PC-9 (cell line): ENCODE measurements at regions not wholly inside any gene's neighbourhood (a gene's known extent, or its start where the extent isn't known, plus 50 kb on each side); places are given as distances from the start of the nearest gene placed in this dataset.

ENCODE experiments used
- BruUV-seq: library from RNA; stranded (reverse); fragments of 400-500 nt; replicated peaks from 2 replicates; lab custom pipeline; 2021; lab: Mats Ljungman, UMichigan
- CTCF ChIA-PET: fragments of 300-600 bp; sonication (Branson Sonifier 250); formaldehyde crosslinking; loops from one replicate; lab custom pipeline; 2022; ENCODE audit warnings: antibody characterized with exemption; lab: Charles Lee
- POLR2A ChIA-PET: fragments of 300-600 bp; sonication (Branson Sonifier 250); formaldehyde crosslinking; loops from one replicate; lab custom pipeline; 2022; ENCODE audit warnings: antibody characterized with exemption; ENCODE audit not compliant: unreplicated experiment; lab: Charles Lee
- DNase-seq, 2 experiments: peaks; one replicate each; pipeline versions ENCODE4 v3.0.0 to v3.0.0-alpha.2; 2015 to 2022; ENCODE audit warnings: mixed read lengths in 1 of 2
- H2AFZ ChIP-seq: fragments of 200-600 bp; sonication (generic); 2 replicates; pipeline ENCODE4 v1.8.1; 2017; ENCODE audit warnings: antibody characterized with exemption
- H3F3A ChIP-seq: fragments of 200-600 bp; sonication (generic); 2 replicates; pipeline ENCODE4 v1.8.1; 2017; ENCODE audit warnings: antibody characterized with exemption, mild to moderate bottlenecking, low read depth; ENCODE audit not compliant: insufficient read depth
- H3K27ac ChIP-seq: fragments of 200-600 bp; sonication (generic); 2 replicates; pipeline ENCODE4 v1.6.1; 2016; ENCODE audit warnings: mixed run types
- H3K27me3 ChIP-seq: fragments of 200-600 bp; sonication (generic); 2 replicates; pipeline ENCODE4 v1.6.1; 2016; ENCODE audit warnings: low read depth, mixed run types; ENCODE audit not compliant: insufficient read depth
- H3K36me3 ChIP-seq: fragments of 200-600 bp; sonication (generic); 2 replicates; pipeline ENCODE4 v1.6.1; 2016; ENCODE audit warnings: low read depth, mixed run types
- H3K4me1 ChIP-seq: fragments of 200-600 bp; sonication (generic); replicated peaks from 2 replicates; pipeline ENCODE4 v1.6.1; 2016; ENCODE audit warnings: mixed run types; ENCODE audit not compliant: insufficient read depth
- H3K4me2 ChIP-seq: fragments of 200-600 bp; sonication (generic); 2 replicates; pipeline ENCODE4 v1.6.1; 2017; ENCODE audit warnings: mixed run types
- H3K4me3 ChIP-seq: fragments of 200-600 bp; sonication (generic); 2 replicates; pipeline ENCODE4 v1.6.1; 2016; ENCODE audit warnings: mixed run types
- H3K79me2 ChIP-seq: fragments of 200-600 bp; sonication (generic); 2 replicates; pipeline ENCODE4 v1.6.1; 2017; ENCODE audit warnings: low read depth, mixed run types
- H3K9me2 ChIP-seq: fragments of 200-600 bp; sonication (generic); 2 replicates; pipeline ENCODE4 v1.8.1; 2017; ENCODE audit warnings: mild to moderate bottlenecking; ENCODE audit not compliant: insufficient read depth
- H3K9me3 ChIP-seq: fragments of 200-600 bp; sonication (generic); 2 replicates; pipeline ENCODE4 v1.8.1; 2016; ENCODE audit warnings: low read depth; ENCODE audit not compliant: insufficient read depth
- H4K20me1 ChIP-seq: fragments of 200-600 bp; sonication (generic); 2 replicates; pipeline ENCODE4 v1.8.1; 2017; ENCODE audit not compliant: insufficient read depth
- CTCF ChIP-seq: fragments of 200-600 bp; sonication (generic); conservative IDR thresholded peaks from 2 replicates; pipeline ENCODE4 v1.6.1; 2017; ENCODE audit warnings: mixed run types, antibody characterized with exemption, mild to moderate bottlenecking, moderate library complexity
- EZH2 ChIP-seq: fragments of 200-600 bp; sonication (generic); IDR thresholded peaks from 2 replicates; pipeline ENCODE4 v1.8.0; 2017; ENCODE audit warnings: antibody characterized with exemption, low read depth
- intact Hi-C: fragments of 100-400 bp; cut with micrococcal nuclease; formaldehyde crosslinking; loops from one replicate; pipeline ENCODE4 v1.10.0; 2022; ENCODE audit not compliant: unreplicated experiment

- no peaks in the 10 kb centered on the region for H3K27me3 ChIP-seq
- intact Hi-C loops: no loop called here
- no peak overlapping the region for H3K27ac ChIP-seq
- ChIA-PET POLR2A (no interaction called here), CTCF (no interaction called here)
- no peaks in the 10 kb centered on the region for H3K9me2 ChIP-seq
- no peak overlapping the region for H3K4me2 ChIP-seq
- no peaks in the 10 kb centered on the region for H3K79me2 ChIP-seq
- no TSS peak for BruUV-seq
- H4K20me1 ChIP-seq: no peaks in the 10 kb centered on the region
- no peak overlapping the region for H2AFZ ChIP-seq
- H3K36me3 ChIP-seq: no peaks in the 10 kb centered on the region
- no peaks in the 10 kb centered on the region for H3F3A ChIP-seq
- H3K9me3 ChIP-seq: no peaks in the 10 kb centered on the region
- no peak for TF ChIP-seq EZH2
- no peak for TF ChIP-seq CTCF
- DNase-seq: no peak
- peaks cover 10% of the 10 kb centered on the region; the same call in 1 of the 2 replicates for H3K4me1 ChIP-seq
- H3K4me3 ChIP-seq: no peak overlapping the region
These were observed 103.5 kb upstream of the BMAL1 start for GRCh38 chr11:13174090-13174489.

- no TSS peak for BruUV-seq
- Histone ChIP-seq H2AFZ (no peak overlapping the region), H3F3A (peaks cover 11% of the 10 kb centered on the region; the same call in 1 of the 2 replicates), H3K9me3 (peaks cover 3% of the 10 kb centered on the region; the same call in 1 of the 2 replicates), H3K4me1 (peaks cover 12% of the 10 kb centered on the region; the same call in 1 of the 2 replicates), H3K36me3 (no peaks in the 10 kb centered on the region), H3K9me2 (no peaks in the 10 kb centered on the region), H3K4me3 (peak overlapping the region; percentile 39; the same call in 1 of the 2 replicates), H4K20me1 (no peaks in the 10 kb centered on the region), H3K27ac (peak overlapping the region; percentile 42), H3K79me2 (no peaks in the 10 kb centered on the region), H3K4me2 (peak overlapping the region; percentile 69), H3K27me3 (no peaks in the 10 kb centered on the region)
- ChIA-PET CTCF (no interaction called here), POLR2A (no interaction called here)
- peak; percentile 22 to 66 for DNase-seq
- TF ChIP-seq CTCF (peak; percentile 56), EZH2 (no peak)
- intact Hi-C loops: loop anchor here (1.0 kb wide), 3 partner anchors 24 to 219 kb away; no protein-coding TSS in a partner anchor
These were observed 94.3 kb upstream of the BMAL1 start for GRCh38 chr11:13183094-13183825.

GRCh38 chr11:13183826-13184196 is 93.8 kb upstream of the BMAL1 start:
- no TSS peak for BruUV-seq

More at GRCh38 chr11:13183826-13184196, 93.8 kb upstream of the BMAL1 start:
- H3K4me3 ChIP-seq: no peak overlapping the region
- peak overlapping the region; percentile 42 for H3K27ac ChIP-seq
- no peaks in the 10 kb centered on the region for H3K79me2 ChIP-seq
- H2AFZ ChIP-seq: no peak overlapping the region
- no peaks in the 10 kb centered on the region for H3K27me3 ChIP-seq
- intact Hi-C loops: loop anchor here (1.0 kb wide), 3 partner anchors 23 to 220 kb away; no protein-coding TSS in a partner anchor
- H4K20me1 ChIP-seq: no peaks in the 10 kb centered on the region
- POLR2A ChIA-PET: no interaction called here
- peaks cover 8% of the 10 kb centered on the region; the same call in 1 of the 2 replicates for H3K9me3 ChIP-seq
- CTCF ChIA-PET: interaction anchor here (0.7 kb wide), 1 partner anchor 220 kb away, joined by 6 read pairs; no protein-coding TSS in a partner anchor
- no peak for DNase-seq
- H3K4me2 ChIP-seq: peak overlapping the region; percentile 69; the same call in 1 of the 2 replicates
- H3F3A ChIP-seq: peaks cover 11% of the 10 kb centered on the region; the same call in 1 of the 2 replicates
- no peaks in the 10 kb centered on the region for H3K9me2 ChIP-seq
- TF ChIP-seq EZH2 (no peak), CTCF (no peak)
- no peaks in the 10 kb centered on the region for H3K36me3 ChIP-seq
- H3K4me1 ChIP-seq: peaks cover 12% of the 10 kb centered on the region; the same call in 1 of the 2 replicates
